ENCODE measurements at regions not wholly inside any gene's neighbourhood (a gene's known extent, or its start where the extent isn't known, plus 50 kb on each side); places are given as distances from the start of the nearest gene placed in this dataset.

GRCh38 chr2:76194031-76194775, 483.5 kb upstream of the GCFC2 start:
- H3K79me2 ChIP-seq (ENCODE audit: insufficient read depth): no peaks in the 10 kb centered on the region
- 4 to 10% methylated on average over 5 of the region's 5 CpGs for WGBS, 2 experiments (ENCODE audit: low coverage in 1 of 2, low lambda C conversion rate in 2 of 2, missing lambda C conversion rate in 2 of 2)
- H3K4me2 ChIP-seq (ENCODE audit: unreplicated experiment): no peak overlapping the region
- no peaks in the 10 kb centered on the region for H4K20me1 ChIP-seq (ENCODE audit: insufficient read depth)
- in situ Hi-C loops (cut with MboI): no loop called here
- no peaks in the 10 kb centered on the region for H3F3A ChIP-seq (ENCODE audit: insufficient read depth)
- H3K27ac ChIP-seq: no peak overlapping the region
- H3K4me3 ChIP-seq: no peak overlapping the region
- no peak overlapping the region for H3K9ac ChIP-seq
- H3K9me3 ChIP-seq (ENCODE audit: low read depth): no peaks in the 10 kb centered on the region
- no peak for DNase-seq
- TF ChIP-seq EZH2 (IDR thresholded peaks at IDR 0.05; ENCODE audit: insufficient read depth, poor library complexity, severe bottlenecking) (no peak), EZH2phosphoT487 (IDR thresholded peaks at IDR 0.05; ENCODE audit: insufficient read depth, low read depth) (no peak)
- H2AFZ ChIP-seq: no peak overlapping the region
- H3K36me3 ChIP-seq (ENCODE audit: low read depth): no peaks in the 10 kb centered on the region
- no peaks in the 10 kb centered on the region for H3K4me1 ChIP-seq (ENCODE audit: insufficient read depth)
- no peaks in the 10 kb centered on the region for H3K27me3 ChIP-seq (replicated peaks; ENCODE audit: insufficient read depth)
- no peaks in the 10 kb centered on the region for H3K9me2 ChIP-seq (ENCODE audit: insufficient read depth)

GRCh38 chr2:76193089-76193488, 482.4 kb upstream of the GCFC2 start:
- 21 to 26% methylated on average over 3 of the region's 3 CpGs for WGBS, 2 experiments (ENCODE audit: low coverage in 1 of 2, low lambda C conversion rate in 2 of 2, missing lambda C conversion rate in 2 of 2)
- H3K9me3 ChIP-seq (ENCODE audit: low read depth): no peaks in the 10 kb centered on the region
- no peak for DNase-seq
- no peaks in the 10 kb centered on the region for H3K79me2 ChIP-seq (ENCODE audit: insufficient read depth)
- no peaks in the 10 kb centered on the region for H3K4me1 ChIP-seq (ENCODE audit: insufficient read depth)
- H4K20me1 ChIP-seq (ENCODE audit: insufficient read depth): no peaks in the 10 kb centered on the region
- TF ChIP-seq EZH2 (IDR thresholded peaks at IDR 0.05; ENCODE audit: insufficient read depth, poor library complexity, severe bottlenecking): no peak
- TF ChIP-seq EZH2phosphoT487 (IDR thresholded peaks at IDR 0.05; ENCODE audit: insufficient read depth, low read depth): no peak
- in situ Hi-C loops (cut with MboI): no loop called here
- H3K36me3 ChIP-seq (ENCODE audit: low read depth): no peaks in the 10 kb centered on the region
- no peak overlapping the region for H3K4me3 ChIP-seq
- H3K9ac ChIP-seq: no peak overlapping the region
- no peaks in the 10 kb centered on the region for H3K9me2 ChIP-seq (ENCODE audit: insufficient read depth)
- no peak overlapping the region for H3K4me2 ChIP-seq (ENCODE audit: unreplicated experiment)
- no peak overlapping the region for H3K27ac ChIP-seq
- no peaks in the 10 kb centered on the region for H3F3A ChIP-seq (ENCODE audit: insufficient read depth)
- H2AFZ ChIP-seq: no peak overlapping the region
- no peaks in the 10 kb centered on the region for H3K27me3 ChIP-seq (replicated peaks; ENCODE audit: insufficient read depth)

- Histone ChIP-seq H3K36me3 (ENCODE audit: low read depth) (no peaks in the 10 kb centered on the region), H3K9ac (no peak overlapping the region), H3K4me1 (ENCODE audit: insufficient read depth) (no peaks in the 10 kb centered on the region), H3K27ac (no peak overlapping the region), H4K20me1 (ENCODE audit: insufficient read depth) (no peaks in the 10 kb centered on the region), H3K4me3 (no peak overlapping the region), H3K27me3 (replicated peaks; ENCODE audit: insufficient read depth) (no peaks in the 10 kb centered on the region), H2AFZ (no peak overlapping the region), H3K79me2 (ENCODE audit: insufficient read depth) (no peaks in the 10 kb centered on the region), H3K9me3 (ENCODE audit: low read depth) (no peaks in the 10 kb centered on the region), H3F3A (ENCODE audit: insufficient read depth) (no peaks in the 10 kb centered on the region), H3K9me2 (ENCODE audit: insufficient read depth) (no peaks in the 10 kb centered on the region), H3K4me2 (ENCODE audit: unreplicated experiment) (no peak overlapping the region)
- in situ Hi-C loops (cut with MboI): no loop called here
- no peak for DNase-seq
- 24 to 26% methylated on average over 4 of the region's 4 CpGs for WGBS, 2 experiments (ENCODE audit: low coverage in 1 of 2, low lambda C conversion rate in 2 of 2, missing lambda C conversion rate in 2 of 2)
- TF ChIP-seq EZH2phosphoT487 (IDR thresholded peaks at IDR 0.05; ENCODE audit: insufficient read depth, low read depth) (no peak), EZH2 (IDR thresholded peaks at IDR 0.05; ENCODE audit: insufficient read depth, poor library complexity, severe bottlenecking) (no peak)
These were observed 477.8 kb upstream of the GCFC2 start for GRCh38 chr2:76188334-76189008.

- WGBS, 2 experiments (ENCODE audit: low coverage in 1 of 2, low lambda C conversion rate in 2 of 2, missing lambda C conversion rate in 2 of 2): 0% methylated on average over 1 of the region's 1 CpG
- no peak for DNase-seq
These were observed 476.7 kb upstream of the GCFC2 start for GRCh38 chr2:76187415-76187814.

More at GRCh38 chr2:76187415-76187814, 476.7 kb upstream of the GCFC2 start:
- H3F3A ChIP-seq (ENCODE audit: insufficient read depth): no peaks in the 10 kb centered on the region
- no peak overlapping the region for H3K4me3 ChIP-seq
- H3K9ac ChIP-seq: no peak overlapping the region
- no peak overlapping the region for H3K4me2 ChIP-seq (ENCODE audit: unreplicated experiment)
- in situ Hi-C loops (cut with MboI): no loop called here
- no peak overlapping the region for H3K27ac ChIP-seq
- H3K27me3 ChIP-seq (replicated peaks; ENCODE audit: insufficient read depth): no peaks in the 10 kb centered on the region
- H4K20me1 ChIP-seq (ENCODE audit: insufficient read depth): no peaks in the 10 kb centered on the region
- no peaks in the 10 kb centered on the region for H3K9me3 ChIP-seq (ENCODE audit: low read depth)
- no peaks in the 10 kb centered on the region for H3K4me1 ChIP-seq (ENCODE audit: insufficient read depth)
- H3K36me3 ChIP-seq (ENCODE audit: low read depth): no peaks in the 10 kb centered on the region
- TF ChIP-seq EZH2 (IDR thresholded peaks at IDR 0.05; ENCODE audit: insufficient read depth, poor library complexity, severe bottlenecking): no peak
- no peak for TF ChIP-seq EZH2phosphoT487 (IDR thresholded peaks at IDR 0.05; ENCODE audit: insufficient read depth, low read depth)
- no peaks in the 10 kb centered on the region for H3K9me2 ChIP-seq (ENCODE audit: insufficient read depth)
- H2AFZ ChIP-seq: no peak overlapping the region
- no peaks in the 10 kb centered on the region for H3K79me2 ChIP-seq (ENCODE audit: insufficient read depth)

Measured in GM23248 (cell line).